ENCODE measurements at regions not wholly inside any gene's neighbourhood (a gene's known extent, or its start where the extent isn't known, plus 50 kb on each side); places are given as distances from the start of the nearest gene placed in this dataset.

DNA sequence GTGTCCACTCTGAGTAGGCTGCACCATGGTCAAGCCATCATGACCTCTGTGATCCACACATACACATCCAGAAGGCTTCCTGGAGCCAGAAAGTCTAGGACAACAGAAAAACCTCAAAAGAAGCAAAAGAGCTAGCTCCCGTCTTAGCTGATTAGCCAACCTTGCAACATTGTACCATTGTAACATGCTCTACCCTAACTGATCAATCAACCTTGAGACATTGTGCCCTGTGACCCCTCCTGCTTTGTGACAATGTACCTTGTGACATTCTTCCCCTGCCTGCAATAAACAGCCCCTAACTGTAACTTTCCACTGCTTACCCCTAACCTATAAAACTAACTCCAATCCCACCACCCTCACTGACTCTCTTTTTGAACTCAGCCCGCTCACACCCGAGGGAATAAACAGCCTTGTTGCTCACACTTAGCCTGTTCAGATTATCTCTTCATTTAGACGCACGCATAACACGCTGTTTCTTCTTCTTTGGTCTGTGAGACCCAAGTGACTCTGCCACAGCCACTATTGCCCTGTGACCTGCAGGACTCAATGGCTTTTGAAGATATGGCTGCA is 1104.6 kb downstream of the OTOL1 start:
- Histone ChIP-seq H2BK15ac (ENCODE audit: low read depth, low read length) (no peak overlapping the region), H4K91ac (ENCODE audit: insufficient read length, low read depth, low read length) (no peak overlapping the region), H3K9me3 (ENCODE audit: control insufficient read depth, low read depth, low read length) (peaks cover 3% of the 10 kb centered on the region), H2AFZ (ENCODE audit: low read length) (no peak overlapping the region), H3K27me3 (ENCODE audit: insufficient read depth, low read length) (no peaks in the 10 kb centered on the region), H4K5ac (ENCODE audit: insufficient read length, low read depth, low read length) (no peak overlapping the region), H4K8ac (replicated peaks; ENCODE audit: insufficient read length, low read depth, low read length) (no peak overlapping the region), H3K9ac (ENCODE audit: extremely low read depth, insufficient read length, low read length) (no peak overlapping the region), H3K27ac (ENCODE audit: insufficient read length, low read depth, low read length) (no peak overlapping the region), H2BK120ac (ENCODE audit: low read depth, low read length, poor library complexity, severe bottlenecking) (no peak overlapping the region), H3K4ac (ENCODE audit: low read depth, low read length) (no peak overlapping the region), H3T11ph (ENCODE audit: low read length) (no peak overlapping the region), H3K14ac (ENCODE audit: insufficient read depth, low read length) (no peak overlapping the region), H2BK5ac (ENCODE audit: insufficient read length, low read length) (no peak overlapping the region), H3K4me2 (ENCODE audit: insufficient read depth, insufficient read length, low read length) (no peak overlapping the region), H3K23me2 (ENCODE audit: insufficient read length, low read depth, low read length, poor library complexity, severe bottlenecking) (no peaks in the 10 kb centered on the region), H3K23ac (ENCODE audit: insufficient read length, low read depth, low read length) (no peak overlapping the region), H2BK20ac (ENCODE audit: low read depth, low read length, poor library complexity, severe bottlenecking) (no peak overlapping the region), H3K56ac (ENCODE audit: insufficient read length, low read depth, low read length) (no peak overlapping the region), H4K20me1 (ENCODE audit: control insufficient read depth, insufficient read depth, insufficient read length) (no peaks in the 10 kb centered on the region), H2AK5ac (ENCODE audit: insufficient read length, low read length) (no peak overlapping the region), H3K79me1 (ENCODE audit: insufficient read depth, low read depth, low read length, poor library complexity, severe bottlenecking) (no peaks in the 10 kb centered on the region), H3K79me2 (ENCODE audit: insufficient read depth, low read length) (no peaks in the 10 kb centered on the region), H3K18ac (ENCODE audit: insufficient read length, low read depth, low read length) (no peak overlapping the region), H3K4me1 (ENCODE audit: insufficient read depth, low read length) (no peaks in the 10 kb centered on the region), H2BK12ac (ENCODE audit: insufficient read length, low read depth, low read length) (no peak overlapping the region)
- TF ChIP-seq, protein P1, sequence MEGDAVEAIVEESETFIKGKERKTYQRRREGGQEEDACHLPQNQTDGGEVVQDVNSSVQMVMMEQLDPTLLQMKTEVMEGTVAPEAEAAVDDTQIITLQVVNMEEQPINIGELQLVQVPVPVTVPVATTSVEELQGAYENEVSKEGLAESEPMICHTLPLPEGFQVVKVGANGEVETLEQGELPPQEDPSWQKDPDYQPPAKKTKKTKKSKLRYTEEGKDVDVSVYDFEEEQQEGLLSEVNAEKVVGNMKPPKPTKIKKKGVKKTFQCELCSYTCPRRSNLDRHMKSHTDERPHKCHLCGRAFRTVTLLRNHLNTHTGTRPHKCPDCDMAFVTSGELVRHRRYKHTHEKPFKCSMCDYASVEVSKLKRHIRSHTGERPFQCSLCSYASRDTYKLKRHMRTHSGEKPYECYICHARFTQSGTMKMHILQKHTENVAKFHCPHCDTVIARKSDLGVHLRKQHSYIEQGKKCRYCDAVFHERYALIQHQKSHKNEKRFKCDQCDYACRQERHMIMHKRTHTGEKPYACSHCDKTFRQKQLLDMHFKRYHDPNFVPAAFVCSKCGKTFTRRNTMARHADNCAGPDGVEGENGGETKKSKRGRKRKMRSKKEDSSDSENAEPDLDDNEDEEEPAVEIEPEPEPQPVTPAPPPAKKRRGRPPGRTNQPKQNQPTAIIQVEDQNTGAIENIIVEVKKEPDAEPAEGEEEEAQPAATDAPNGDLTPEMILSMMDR (conservative IDR thresholded peaks at IDR 0.05): no peak
- H3K4me3 Mint-ChIP-seq: no peak overlapping the region
- peaks cover 29 to 51% of the 10 kb centered on the region in 2 experiments for H3K9me3 Mint-ChIP-seq
- peaks cover 1% of the 10 kb centered on the region; the same call in 1 of the 2 replicates for H3K27me3 Mint-ChIP-seq (ENCODE audit: low read depth)
- peaks cover 33 to 50% (median 46%) of the 10 kb centered on the region in 3 experiments for H3K36me3 Mint-ChIP-seq (ENCODE audit: insufficient read depth in 1 of 3, low read depth in 3 of 3)
- H3K27ac Mint-ChIP-seq: peak overlapping the region in 1 of 3 experiments; percentile 19; a peak in 2 of 7 replicates
- no CpG with 5 or more reads among the region's 6 CpGs for WGBS (ENCODE audit: extremely low coverage, insufficient read length, low lambda C conversion rate)
- H3K4me1 Mint-ChIP-seq: peaks cover 24 to 26% of the 10 kb centered on the region in 2 experiments
- DNase-seq: no peak

Measured in H9 (cell line).